Natural killer cell (primary cell): ENCODE measurements at regions not wholly inside any gene's neighbourhood (a gene's known extent, or its start where the extent isn't known, plus 50 kb on each side); places are given as distances from the start of the nearest gene placed in this dataset.

ENCODE experiments used
- ATAC-seq, 3 donors: fragments of 150-1000 bp in 2 of 3; fragments of 200-7000 bp in 1 of 3; cut with Tn5 transposase; 1 replicate in 1 of 3; 2 replicates in 2 of 3; pipeline ENCODE4 v1.10.0; 2021; ENCODE audit warnings: mild to moderate bottlenecking in 2 of 3, moderate library complexity in 2 of 3
- DNase-seq, 2 donors: peaks; one replicate each; pipeline versions ENCODE4 v3.0.0 to v3.0.0-alpha.2; 2013 to 2021; ENCODE audit warnings: mixed read lengths in 1 of 2
- H3K27ac ChIP-seq: one replicate; pipeline ENCODE4 v1.5.1; 2013; ENCODE audit warnings: mild to moderate bottlenecking, low read length
- H3K27me3 ChIP-seq: one replicate; pipeline ENCODE4 v1.6.1; 2013; ENCODE audit warnings: low read length; ENCODE audit not compliant: control insufficient read depth, insufficient read depth
- H3K36me3 ChIP-seq: one replicate; pipeline ENCODE4 v1.6.1; 2013; ENCODE audit warnings: low read length; ENCODE audit not compliant: control insufficient read depth, insufficient read depth
- H3K4me1 ChIP-seq: one replicate; pipeline ENCODE4 v1.6.1; 2013; ENCODE audit warnings: low read length; ENCODE audit not compliant: control insufficient read depth, insufficient read depth
- H3K4me3 ChIP-seq: one replicate; pipeline ENCODE4 v1.5.1; 2013; ENCODE audit warnings: low read length
- H3K9me3 ChIP-seq: one replicate; pipeline ENCODE4 v1.6.1; 2013; ENCODE audit warnings: low read length; ENCODE audit not compliant: control insufficient read depth, insufficient read depth
- H3K27ac Mint-ChIP-seq, 2 donors: one replicate each; pipeline ENCODE4 v1.8.0; 2022; ENCODE audit warnings: mild to moderate bottlenecking in 2 of 2, mixed read lengths in 2 of 2, moderate library complexity in 1 of 2
- H3K27me3 Mint-ChIP-seq, 2 donors: one replicate each; pipeline ENCODE4 v1.8.0; 2022; ENCODE audit warnings: low read depth in 2 of 2, mixed read lengths in 2 of 2
- H3K36me3 Mint-ChIP-seq: one replicate; pipeline ENCODE4 v1.8.0; 2022; ENCODE audit warnings: mixed read lengths
- H3K4me1 Mint-ChIP-seq, 2 donors: one replicate each; pipeline ENCODE4 v1.8.0; 2022; ENCODE audit warnings: mixed read lengths in 2 of 2
- H3K4me3 Mint-ChIP-seq: one replicate; pipeline ENCODE4 v1.8.0; 2022; ENCODE audit warnings: mild to moderate bottlenecking, moderate library complexity, mixed read lengths
- H3K9me3 Mint-ChIP-seq, 2 donors: one replicate each; pipeline ENCODE4 v1.8.0; 2022; ENCODE audit warnings: mixed read lengths in 2 of 2
- WGBS: methylation state at CpG from one replicate; pipeline ENCODE4 v1.1.7; 2013; ENCODE audit warnings: missing lambda C conversion rate; ENCODE audit not compliant: insufficient coverage; 5-methylcytosine and 5-hydroxymethylcytosine counted together
- intact Hi-C: fragments of 100-400 bp; cut with micrococcal nuclease; formaldehyde crosslinking; loops from one replicate; pipeline ENCODE4 v1.14.2; 2022
- TF ChIP-seq, protein P1 (sequence below): fragments of 200-600 bp; IDR thresholded peaks from one replicate; pipeline ENCODE4 v1.8.0; 2022; ENCODE audit warnings: antibody characterized with exemption

DNA sequence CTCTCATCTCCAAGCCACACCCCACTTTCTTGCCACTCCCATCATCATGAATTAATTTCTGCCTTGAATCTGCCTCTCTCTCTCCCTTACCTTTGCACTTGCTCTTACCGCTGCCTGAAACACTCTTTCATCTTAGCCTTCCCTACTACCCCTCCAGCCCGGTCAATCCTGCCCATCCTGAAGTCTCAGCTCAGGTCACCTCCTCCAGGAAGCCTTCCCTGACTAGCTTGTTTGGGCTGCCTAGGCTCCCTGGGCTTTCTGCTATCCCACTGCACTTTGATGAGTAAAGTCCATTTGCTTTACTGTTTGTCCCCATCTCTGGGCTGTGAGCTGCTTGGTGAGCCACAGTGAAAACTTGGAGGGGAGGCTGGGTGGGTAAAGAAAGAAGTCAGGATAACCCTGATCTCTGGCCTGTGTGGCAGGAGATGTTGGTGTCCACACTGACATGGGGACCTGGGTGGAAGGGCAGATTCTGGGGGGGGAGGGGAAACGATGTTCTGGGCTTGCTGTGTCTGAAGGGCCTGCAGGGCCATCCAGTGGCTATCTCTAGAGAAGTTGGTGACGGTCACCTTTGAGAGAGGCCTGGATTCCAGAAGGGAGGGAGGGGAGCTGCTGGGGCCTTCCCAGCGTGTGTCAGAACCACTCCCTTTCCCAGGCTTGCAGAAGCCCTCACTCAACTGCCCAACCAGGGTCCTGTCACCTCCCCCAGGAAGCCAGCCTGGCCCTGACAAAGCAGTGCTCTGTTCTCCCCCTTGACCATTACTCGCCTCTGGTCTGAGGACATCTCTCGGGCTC is 75.0 kb upstream of the DAB2IP start:
- Histone ChIP-seq H3K27ac (no peak overlapping the region), H3K9me3 (no peaks in the 10 kb centered on the region)
- 92% methylated on average over 7 of the region's 7 CpGs for WGBS

DNA sequence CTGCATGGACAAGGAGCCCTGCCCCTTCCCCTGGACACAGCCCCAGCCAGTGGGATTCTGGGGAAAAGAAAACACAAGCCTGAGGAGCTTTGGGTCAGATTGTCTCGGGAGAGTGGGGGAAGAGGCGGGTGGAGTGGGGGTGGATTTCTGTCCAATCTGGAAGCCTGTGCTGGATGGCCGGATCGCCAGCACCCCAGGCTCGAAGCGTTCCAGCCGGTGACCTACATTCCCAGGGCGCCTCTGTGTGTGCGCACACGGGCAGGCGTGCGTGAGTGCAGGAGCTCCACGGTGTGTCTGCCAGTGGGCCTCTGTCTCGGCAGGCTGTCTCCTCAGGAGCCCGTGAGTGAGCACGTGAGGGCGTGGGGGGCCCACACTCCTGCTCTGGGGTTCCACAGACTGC is 74.3 kb upstream of the DAB2IP start:
- H3K27ac Mint-ChIP-seq: no peak overlapping the region
- no peak overlapping the region for H3K4me3 ChIP-seq
- ATAC-seq (no peak), DNase-seq (no peak)
- H3K4me3 Mint-ChIP-seq: no peak overlapping the region
- H3K36me3 Mint-ChIP-seq: no peaks in the 10 kb centered on the region
- no peaks in the 10 kb centered on the region for H3K4me1 ChIP-seq
- TF ChIP-seq, protein P1, sequence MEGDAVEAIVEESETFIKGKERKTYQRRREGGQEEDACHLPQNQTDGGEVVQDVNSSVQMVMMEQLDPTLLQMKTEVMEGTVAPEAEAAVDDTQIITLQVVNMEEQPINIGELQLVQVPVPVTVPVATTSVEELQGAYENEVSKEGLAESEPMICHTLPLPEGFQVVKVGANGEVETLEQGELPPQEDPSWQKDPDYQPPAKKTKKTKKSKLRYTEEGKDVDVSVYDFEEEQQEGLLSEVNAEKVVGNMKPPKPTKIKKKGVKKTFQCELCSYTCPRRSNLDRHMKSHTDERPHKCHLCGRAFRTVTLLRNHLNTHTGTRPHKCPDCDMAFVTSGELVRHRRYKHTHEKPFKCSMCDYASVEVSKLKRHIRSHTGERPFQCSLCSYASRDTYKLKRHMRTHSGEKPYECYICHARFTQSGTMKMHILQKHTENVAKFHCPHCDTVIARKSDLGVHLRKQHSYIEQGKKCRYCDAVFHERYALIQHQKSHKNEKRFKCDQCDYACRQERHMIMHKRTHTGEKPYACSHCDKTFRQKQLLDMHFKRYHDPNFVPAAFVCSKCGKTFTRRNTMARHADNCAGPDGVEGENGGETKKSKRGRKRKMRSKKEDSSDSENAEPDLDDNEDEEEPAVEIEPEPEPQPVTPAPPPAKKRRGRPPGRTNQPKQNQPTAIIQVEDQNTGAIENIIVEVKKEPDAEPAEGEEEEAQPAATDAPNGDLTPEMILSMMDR: no peak
- no peaks in the 10 kb centered on the region for H3K9me3 Mint-ChIP-seq
- no peaks in the 10 kb centered on the region for H3K27me3 ChIP-seq
- H3K36me3 ChIP-seq: no peaks in the 10 kb centered on the region
- peaks cover 0 to 3% of the 10 kb centered on the region in 2 donors for H3K27me3 Mint-ChIP-seq
- no peak overlapping the region for H3K27ac ChIP-seq
- no peaks in the 10 kb centered on the region for H3K9me3 ChIP-seq
- WGBS: 93% methylated on average over 17 of the region's 17 CpGs
- intact Hi-C loops: no loop called here
- H3K4me1 Mint-ChIP-seq: no peaks in the 10 kb centered on the region

More for the DNA sequence above, 75.0 kb upstream of the DAB2IP start:
- Histone ChIP-seq H3K27me3 (no peaks in the 10 kb centered on the region), H3K4me1 (no peaks in the 10 kb centered on the region), H3K36me3 (no peaks in the 10 kb centered on the region), H3K4me3 (no peak overlapping the region)
- intact Hi-C loops: no loop called here
- Mint-ChIP-seq H3K36me3 (no peaks in the 10 kb centered on the region), H3K27me3 (no peaks in the 10 kb centered on the region), H3K27ac (no peak overlapping the region), H3K4me1 (no peaks in the 10 kb centered on the region), H3K4me3 (no peak overlapping the region), H3K9me3 (no peaks in the 10 kb centered on the region)
- ATAC-seq (no peak), DNase-seq (no peak)
- TF ChIP-seq, protein P1: no peak

DNA sequence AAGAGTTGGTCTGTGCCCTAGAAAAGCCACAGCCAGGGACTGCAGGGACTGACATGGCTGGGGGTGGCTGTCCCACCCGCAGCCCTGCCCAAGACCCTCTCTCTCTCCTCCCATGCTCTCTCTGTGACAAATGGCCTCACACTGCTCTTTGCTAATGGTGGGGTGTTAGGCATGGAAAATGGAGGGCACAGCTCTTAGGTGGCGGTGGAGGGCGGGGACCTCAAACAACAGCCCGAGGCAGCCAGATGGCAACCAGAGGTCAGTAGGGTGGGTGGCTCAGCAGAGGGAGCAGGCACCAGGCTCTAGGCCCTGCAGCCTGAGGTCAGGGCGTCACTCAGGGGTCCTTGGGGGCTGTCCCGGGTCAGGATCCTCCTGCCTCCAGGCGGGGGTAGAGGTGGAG is 73.9 kb upstream of the DAB2IP start:
- Histone ChIP-seq H3K27me3 (no peaks in the 10 kb centered on the region), H3K27ac (no peak overlapping the region), H3K36me3 (no peaks in the 10 kb centered on the region), H3K9me3 (no peaks in the 10 kb centered on the region), H3K4me3 (no peak overlapping the region), H3K4me1 (no peaks in the 10 kb centered on the region)
- 89% methylated on average over 6 of the region's 7 CpGs for WGBS
- TF ChIP-seq, protein P1: no peak
- Mint-ChIP-seq H3K4me1 (peaks cover 0 to 3% of the 10 kb centered on the region in 2 donors), H3K36me3 (no peaks in the 10 kb centered on the region), H3K27ac (no peak overlapping the region), H3K9me3 (no peaks in the 10 kb centered on the region), H3K27me3 (peaks cover 4 to 6% of the 10 kb centered on the region in 2 donors), H3K4me3 (no peak overlapping the region)
- DNase-seq (no peak), ATAC-seq (no peak)
- intact Hi-C loops: no loop called here
